Neural crest cell (in vitro differentiated cells): ENCODE measurements at regions not wholly inside any gene's neighbourhood (a gene's known extent, or its start where the extent isn't known, plus 50 kb on each side); places are given as distances from the start of the nearest gene placed in this dataset.

Source experiments
- DNase-seq: peaks from one replicate; pipeline ENCODE4 v3.0.0; 2021; ENCODE audit warnings: low read depth, mixed read lengths, low spot score
- H3K27ac Mint-ChIP-seq: one replicate; pipeline ENCODE4 v1.8.0; 2021; ENCODE audit warnings: mild to moderate bottlenecking, mixed read lengths; ENCODE audit not compliant: unreplicated experiment
- H3K27me3 Mint-ChIP-seq: 2 replicates; pipeline ENCODE4 v1.8.0; 2021; ENCODE audit warnings: low read depth, mild to moderate bottlenecking, mixed read lengths
- H3K36me3 Mint-ChIP-seq: 2 replicates; pipeline ENCODE4 v1.8.0; 2021; ENCODE audit warnings: low read depth, mild to moderate bottlenecking, mixed read lengths
- H3K4me1 Mint-ChIP-seq: 2 replicates; pipeline ENCODE4 v1.8.0; 2021; ENCODE audit warnings: mixed read lengths
- H3K4me3 Mint-ChIP-seq: one replicate; pipeline ENCODE4 v1.8.0; 2021; ENCODE audit warnings: mild to moderate bottlenecking, mixed read lengths
- H3K9me3 Mint-ChIP-seq: 2 replicates; pipeline ENCODE4 v1.8.0; 2021; ENCODE audit warnings: mixed read lengths
- TF ChIP-seq, protein P1 (sequence below): fragments of 200-600 bp; sonication (generic); conservative IDR thresholded peaks from 2 replicates; pipeline ENCODE4 v1.5.0; 2021; ENCODE audit warnings: antibody characterized with exemption, mild to moderate bottlenecking

GRCh38 chr1:209062081-209062620 lies 521.4 kb upstream of the CAMK1G start:
- TF ChIP-seq, protein P1, sequence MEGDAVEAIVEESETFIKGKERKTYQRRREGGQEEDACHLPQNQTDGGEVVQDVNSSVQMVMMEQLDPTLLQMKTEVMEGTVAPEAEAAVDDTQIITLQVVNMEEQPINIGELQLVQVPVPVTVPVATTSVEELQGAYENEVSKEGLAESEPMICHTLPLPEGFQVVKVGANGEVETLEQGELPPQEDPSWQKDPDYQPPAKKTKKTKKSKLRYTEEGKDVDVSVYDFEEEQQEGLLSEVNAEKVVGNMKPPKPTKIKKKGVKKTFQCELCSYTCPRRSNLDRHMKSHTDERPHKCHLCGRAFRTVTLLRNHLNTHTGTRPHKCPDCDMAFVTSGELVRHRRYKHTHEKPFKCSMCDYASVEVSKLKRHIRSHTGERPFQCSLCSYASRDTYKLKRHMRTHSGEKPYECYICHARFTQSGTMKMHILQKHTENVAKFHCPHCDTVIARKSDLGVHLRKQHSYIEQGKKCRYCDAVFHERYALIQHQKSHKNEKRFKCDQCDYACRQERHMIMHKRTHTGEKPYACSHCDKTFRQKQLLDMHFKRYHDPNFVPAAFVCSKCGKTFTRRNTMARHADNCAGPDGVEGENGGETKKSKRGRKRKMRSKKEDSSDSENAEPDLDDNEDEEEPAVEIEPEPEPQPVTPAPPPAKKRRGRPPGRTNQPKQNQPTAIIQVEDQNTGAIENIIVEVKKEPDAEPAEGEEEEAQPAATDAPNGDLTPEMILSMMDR: no peak
- no peaks in the 10 kb centered on the region for H3K27me3 Mint-ChIP-seq
- peaks cover 6% of the 10 kb centered on the region for H3K4me1 Mint-ChIP-seq
- no peak overlapping the region for H3K27ac Mint-ChIP-seq
- H3K36me3 Mint-ChIP-seq: no peaks in the 10 kb centered on the region
- peaks cover 3% of the 10 kb centered on the region for H3K9me3 Mint-ChIP-seq
- H3K4me3 Mint-ChIP-seq: no peak overlapping the region
- no peak for DNase-seq

DNA sequence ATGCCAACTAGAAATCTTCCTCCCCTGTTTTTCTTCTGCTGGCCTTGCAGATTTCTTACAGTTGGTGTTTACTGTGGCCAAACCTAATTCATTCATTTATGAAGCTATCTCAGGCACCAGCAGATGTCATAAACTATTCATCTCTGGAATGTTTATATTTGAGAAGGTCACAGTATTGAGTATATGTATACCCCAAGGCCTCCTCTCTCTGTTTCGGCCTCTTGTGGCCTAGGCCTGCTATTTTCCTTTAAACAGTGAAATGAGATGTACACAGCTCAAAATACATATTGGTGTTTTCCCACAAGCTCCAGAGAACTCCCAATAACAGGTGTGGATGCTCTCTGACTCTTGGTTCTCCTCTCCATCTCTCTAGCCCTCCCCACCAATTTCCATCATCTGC lies 520.7 kb upstream of the CAMK1G start:
- H3K36me3 Mint-ChIP-seq: no peaks in the 10 kb centered on the region
- no peaks in the 10 kb centered on the region for H3K9me3 Mint-ChIP-seq
- H3K4me1 Mint-ChIP-seq: peaks cover 6% of the 10 kb centered on the region
- TF ChIP-seq, protein P1: no peak
- H3K27me3 Mint-ChIP-seq: no peaks in the 10 kb centered on the region
- no peak overlapping the region for H3K4me3 Mint-ChIP-seq
- DNase-seq: no peak
- H3K27ac Mint-ChIP-seq: no peak overlapping the region

- H3K27ac Mint-ChIP-seq: no peak overlapping the region
- H3K36me3 Mint-ChIP-seq: no peaks in the 10 kb centered on the region
- no peaks in the 10 kb centered on the region for H3K27me3 Mint-ChIP-seq
- H3K9me3 Mint-ChIP-seq: no peaks in the 10 kb centered on the region
- no peak for DNase-seq
- TF ChIP-seq, protein P1: no peak
- no peak overlapping the region for H3K4me3 Mint-ChIP-seq
- peaks cover 6% of the 10 kb centered on the region for H3K4me1 Mint-ChIP-seq
Observed at GRCh38 chr1:209063767-209064659, 519.5 kb upstream of the CAMK1G start.

- TF ChIP-seq, protein P1: no peak
- no peak overlapping the region for H3K4me3 Mint-ChIP-seq
- H3K9me3 Mint-ChIP-seq: no peaks in the 10 kb centered on the region
- no peaks in the 10 kb centered on the region for H3K36me3 Mint-ChIP-seq
- DNase-seq: no peak
- H3K4me1 Mint-ChIP-seq: peaks cover 6% of the 10 kb centered on the region
- no peak overlapping the region for H3K27ac Mint-ChIP-seq
- H3K27me3 Mint-ChIP-seq: no peaks in the 10 kb centered on the region
Observed at GRCh38 chr1:209064850-209065706, 518.4 kb upstream of the CAMK1G start.

DNA sequence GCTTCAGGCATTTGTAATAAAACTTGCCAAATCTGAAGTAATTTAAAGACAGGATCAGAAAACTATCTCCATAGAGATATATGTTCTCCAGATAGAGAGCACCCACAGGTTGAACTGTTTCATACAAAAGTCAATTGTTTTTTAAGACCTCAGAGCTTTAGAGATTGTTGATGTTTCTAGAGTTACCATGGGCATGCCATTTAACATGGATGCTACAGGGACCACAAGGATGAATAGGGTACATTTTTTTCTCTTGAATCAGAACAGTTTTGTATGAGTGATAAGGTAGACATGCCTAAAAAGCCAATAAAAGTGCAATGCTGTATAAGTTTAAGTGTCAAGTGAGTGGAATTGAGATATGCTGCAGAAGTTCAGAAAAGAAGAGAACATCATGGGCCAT lies 511.0 kb upstream of the CAMK1G start:
- Mint-ChIP-seq H3K36me3 (no peaks in the 10 kb centered on the region), H3K27me3 (no peaks in the 10 kb centered on the region), H3K9me3 (no peaks in the 10 kb centered on the region), H3K4me3 (no peak overlapping the region), H3K4me1 (no peaks in the 10 kb centered on the region), H3K27ac (no peak overlapping the region)
- no peak for DNase-seq
- TF ChIP-seq, protein P1: no peak
